ENCODE measurements at regions not wholly inside any gene's neighbourhood (a gene's known extent, or its start where the extent isn't known, plus 50 kb on each side); places are given as distances from the start of the nearest gene placed in this dataset.
A peak's percentile ranks its signal among the peaks of the same experiment; 100 is the strongest.
"Not testable (repeated sequence)": the region's sequence is repeated elsewhere in the genome, so short reads cannot be mapped to it uniquely, and the experiment has no call there.

- not testable (repeated sequence) for FAIRE-seq; DNase-seq (ENCODE audit: low spot score)
Observed at GRCh38 chr16:80091453-80091852, 449.3 kb upstream of the DYNLRB2 start.

- DNase-seq (ENCODE audit: low spot score) = no peak
- no peak for FAIRE-seq
Observed at GRCh38 chr16:80085606-80086005, 455.2 kb upstream of the DYNLRB2 start.

GRCh38 chr16:80084614-80085013 lies 456.2 kb upstream of the DYNLRB2 start:
- FAIRE-seq (no peak), DNase-seq (ENCODE audit: low spot score) (peak; percentile 77)

- FAIRE-seq = no peak
Observed at GRCh38 chr16:80084163-80084562, 456.6 kb upstream of the DYNLRB2 start.

GRCh38 chr16:80082906-80083305 lies 457.9 kb upstream of the DYNLRB2 start:
- FAIRE-seq (no peak), DNase-seq (ENCODE audit: low spot score) (no peak)

More at GRCh38 chr16:80084163-80084562, 456.6 kb upstream of the DYNLRB2 start:
- no peak for DNase-seq (ENCODE audit: low spot score)

GRCh38 chr16:80081846-80082245 lies 458.9 kb upstream of the DYNLRB2 start:
- no peak for DNase-seq (ENCODE audit: low spot score)
- no peak for FAIRE-seq

- no peak for DNase-seq (ENCODE audit: low spot score)
- no peak for FAIRE-seq
Observed at GRCh38 chr16:80080287-80080851, 460.4 kb upstream of the DYNLRB2 start.

- no peak for DNase-seq (ENCODE audit: low spot score)
- FAIRE-seq = no peak
Observed at GRCh38 chr16:80079072-80079471, 461.7 kb upstream of the DYNLRB2 start.

GRCh38 chr16:80077696-80078095 lies 463.1 kb upstream of the DYNLRB2 start:
- no peak for DNase-seq (ENCODE audit: low spot score)
- no peak for FAIRE-seq

- FAIRE-seq = no peak
- no peak for DNase-seq (ENCODE audit: low spot score)
Observed at GRCh38 chr16:80074329-80074728, 466.5 kb upstream of the DYNLRB2 start.

- DNase-seq (ENCODE audit: low spot score) (no peak), FAIRE-seq (no peak)
Observed at GRCh38 chr16:80071964-80072456, 468.8 kb upstream of the DYNLRB2 start.

GRCh38 chr16:80066805-80067580 lies 466.5 kb upstream of the MAF start:
- DNase-seq (ENCODE audit: low spot score) (no peak), FAIRE-seq (no peak)

GRCh38 chr16:80065541-80065940 lies 465.0 kb upstream of the MAF start:
- DNase-seq (ENCODE audit: low spot score) = no peak
- no peak for FAIRE-seq

- DNase-seq (ENCODE audit: low spot score) = no peak
- FAIRE-seq = no peak
Observed at GRCh38 chr16:80063713-80064069, 463.2 kb upstream of the MAF start.

- FAIRE-seq (no peak), DNase-seq (ENCODE audit: low spot score) (no peak)
Observed at GRCh38 chr16:80063031-80063712, 462.6 kb upstream of the MAF start.

GRCh38 chr16:80062361-80063030 lies 462.0 kb upstream of the MAF start:
- DNase-seq (ENCODE audit: low spot score) = no peak
- FAIRE-seq = no peak

GRCh38 chr16:80060470-80060869 lies 459.9 kb upstream of the MAF start:
- FAIRE-seq = no peak

GRCh38 chr16:80059836-80060235 lies 459.3 kb upstream of the MAF start:
- no peak for DNase-seq (ENCODE audit: low spot score)
- no peak for FAIRE-seq

More at GRCh38 chr16:80060470-80060869, 459.9 kb upstream of the MAF start:
- DNase-seq (ENCODE audit: low spot score) = no peak

- no peak for FAIRE-seq
- no peak for DNase-seq (ENCODE audit: low spot score)
Observed at GRCh38 chr16:80058214-80058613, 457.7 kb upstream of the MAF start.

- DNase-seq (ENCODE audit: low spot score) (no peak), FAIRE-seq (no peak)
Observed at GRCh38 chr16:80056324-80056723, 455.8 kb upstream of the MAF start.

- no peak for FAIRE-seq
- no peak for DNase-seq (ENCODE audit: low spot score)
Observed at GRCh38 chr16:80055831-80056230, 455.3 kb upstream of the MAF start.

- FAIRE-seq (no peak), DNase-seq (ENCODE audit: low spot score) (no peak)
Observed at GRCh38 chr16:80054647-80055046, 454.1 kb upstream of the MAF start.
